ENCODE measurements at regions not wholly inside any gene's neighbourhood (a gene's known extent, or its start where the extent isn't known, plus 50 kb on each side); places are given as distances from the start of the nearest gene placed in this dataset.

DNA sequence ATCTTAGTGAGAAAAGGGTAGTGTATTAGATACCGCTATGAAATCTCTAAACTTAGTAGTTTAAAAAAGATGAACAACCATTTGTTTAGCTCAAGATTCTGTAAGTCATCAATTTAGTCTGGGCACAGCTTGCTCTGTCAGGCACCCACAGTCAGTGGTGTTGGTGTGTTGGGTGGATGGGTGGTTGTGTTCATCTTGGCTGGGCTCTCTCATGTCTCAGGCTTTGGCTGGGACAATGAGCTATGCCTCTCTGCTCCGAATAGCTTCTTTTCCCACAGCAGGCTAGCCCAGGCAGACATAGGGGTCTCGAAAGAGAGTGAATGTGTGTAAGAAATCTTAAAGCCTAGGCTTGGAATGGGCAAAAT, 127.0 kb upstream of the GATB start:
- DNase-seq (ENCODE audit: low spot score): no peak

DNA sequence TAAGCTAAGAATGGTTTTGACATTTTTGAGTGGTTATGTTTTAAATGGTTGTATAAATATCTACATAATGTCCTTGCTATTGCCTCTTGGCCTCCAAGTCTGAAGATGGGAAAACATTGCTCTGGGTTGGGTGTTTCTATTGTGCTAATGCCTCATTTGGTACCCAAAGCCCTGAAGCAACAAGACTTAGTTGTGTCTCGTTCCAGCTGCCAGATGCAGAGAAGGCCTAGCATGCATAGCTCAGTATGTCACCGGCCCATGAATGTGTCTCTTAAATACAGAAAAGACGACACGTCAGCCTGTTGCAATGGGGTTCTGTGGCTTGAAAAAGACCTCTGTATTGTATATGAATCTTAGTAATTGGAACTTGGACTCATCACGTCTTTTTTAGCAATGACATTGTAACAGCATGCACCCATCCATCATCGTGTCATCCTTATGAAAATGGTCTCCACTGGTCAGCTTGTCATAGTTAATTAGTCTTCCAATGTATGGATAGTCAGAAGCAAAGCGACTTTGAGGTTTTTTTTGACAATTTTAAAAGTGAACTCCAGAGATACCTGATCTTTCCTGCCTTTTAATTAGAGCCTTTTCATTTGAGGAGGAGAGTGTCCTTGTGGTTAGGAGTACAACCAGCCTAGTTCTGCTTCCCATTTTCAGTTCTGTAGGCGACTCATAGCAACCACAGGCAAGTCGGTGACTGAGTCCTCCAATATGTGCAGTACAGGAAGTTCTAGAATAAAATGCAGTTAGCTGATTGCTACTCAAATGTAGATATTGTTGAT, 126.4 kb upstream of the GATB start:
- DNase-seq (ENCODE audit: low spot score): no peak

DNA sequence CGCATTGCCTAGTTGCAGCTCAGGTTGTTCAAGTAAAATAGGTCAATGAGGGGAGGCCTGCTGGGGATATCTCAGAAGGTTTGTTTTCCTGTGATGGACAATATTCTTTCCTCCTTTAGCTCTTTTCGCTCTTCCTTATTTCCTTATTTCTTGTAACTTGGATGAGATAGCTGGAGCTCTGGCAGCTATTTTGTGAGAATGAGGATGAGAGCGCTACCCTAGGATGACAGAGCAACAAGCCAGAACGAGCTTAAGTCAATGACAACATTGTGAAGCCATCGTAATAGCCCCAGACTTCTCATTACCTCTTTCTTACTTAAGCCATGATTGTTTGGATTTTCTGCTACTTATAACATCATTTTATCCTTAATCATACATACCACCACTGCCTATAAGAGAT, 124.3 kb upstream of the GATB start:
- DNase-seq (ENCODE audit: low spot score): no peak

GRCh38 chr4:151883747-151884146, 122.9 kb upstream of the GATB start:
- no peak for DNase-seq (ENCODE audit: low spot score)

DNA sequence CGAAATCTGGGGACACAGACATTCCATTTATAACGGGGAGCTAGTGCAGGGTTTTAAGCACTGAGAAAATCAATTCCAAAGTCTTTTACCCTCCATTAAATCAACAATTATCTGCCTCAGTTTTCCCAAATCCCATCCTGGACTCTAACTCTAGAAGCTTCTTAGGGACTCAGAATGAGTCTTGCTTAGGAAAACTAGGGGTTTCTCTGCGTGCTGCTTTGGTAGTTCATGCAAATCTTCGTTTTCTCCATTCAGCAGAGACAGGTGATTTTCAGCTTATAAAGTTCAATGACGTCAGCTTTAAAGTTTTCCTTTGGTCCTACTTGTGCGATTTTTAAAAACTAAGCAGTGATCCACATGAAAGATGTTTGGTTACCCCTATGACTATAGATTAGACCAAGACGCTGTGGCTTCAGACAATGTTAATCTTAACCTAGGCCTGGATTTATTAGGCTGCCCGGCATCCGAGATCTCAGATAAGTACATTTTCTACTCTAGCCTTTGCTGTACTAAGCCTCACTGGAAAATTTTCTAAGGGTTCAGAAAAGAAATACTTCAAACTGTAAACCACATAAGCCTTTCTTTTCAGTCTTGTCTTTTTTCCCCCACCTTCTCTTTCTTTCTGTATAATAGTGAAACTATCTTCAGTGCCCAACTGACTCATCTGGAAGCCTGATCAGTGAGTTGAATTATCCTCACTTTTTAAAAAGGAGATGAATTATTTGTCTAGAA, 121.4 kb upstream of the GATB start:
- DNase-seq (ENCODE audit: low spot score): no peak

- no peak for DNase-seq (ENCODE audit: low spot score)
These were observed 119.1 kb upstream of the GATB start for GRCh38 chr4:151879705-151880445.

DNA sequence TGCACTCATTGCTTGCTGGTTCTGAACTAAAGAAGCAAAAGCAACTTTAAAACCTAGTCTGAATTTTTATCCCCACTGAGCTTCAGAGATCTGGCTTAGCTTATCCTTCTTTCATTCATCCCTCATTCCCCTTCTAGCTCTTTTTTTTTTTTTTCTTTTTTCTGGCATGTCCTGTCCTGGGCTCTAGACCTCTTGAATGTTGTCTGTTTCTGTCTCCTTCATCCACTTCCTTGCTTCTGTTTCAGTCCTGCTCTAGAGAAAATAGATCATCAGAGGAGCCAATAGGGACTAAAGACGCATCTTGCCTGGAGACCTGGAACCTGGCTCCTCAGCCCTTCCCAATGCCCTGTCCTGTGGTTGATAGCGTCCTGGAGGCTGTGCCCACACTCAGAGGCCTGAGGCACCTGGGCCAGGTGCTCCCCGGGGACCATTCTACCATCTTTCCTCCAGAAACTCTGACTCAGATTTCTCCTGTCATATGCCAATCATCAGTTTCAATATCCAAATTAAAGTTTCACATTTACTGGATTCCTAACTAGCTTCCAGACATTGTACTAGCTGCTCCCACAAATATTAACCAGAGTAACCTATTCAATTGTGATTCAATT, 115.7 kb upstream of the GATB start:
- DNase-seq (ENCODE audit: low spot score): no peak

DNA sequence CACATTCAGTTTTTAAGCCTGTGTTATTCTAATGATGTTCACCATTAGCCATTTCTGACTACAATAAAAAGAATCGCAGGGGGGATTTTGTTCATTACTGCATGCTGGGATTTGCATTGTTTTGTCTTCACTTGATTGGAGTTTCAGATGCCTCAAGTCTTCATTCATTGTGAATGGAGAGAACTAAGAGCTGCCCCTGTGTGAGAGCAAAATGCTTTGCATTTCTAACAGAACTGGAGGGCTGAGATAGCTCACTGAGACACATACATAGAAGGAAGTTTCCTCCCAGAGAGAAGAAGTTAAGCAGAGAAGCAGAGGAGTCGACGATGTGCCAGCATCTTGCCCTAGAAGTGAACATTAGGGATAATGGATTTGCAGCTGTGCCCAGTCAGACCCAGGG, 113.5 kb upstream of the GATB start:
- DNase-seq (ENCODE audit: low spot score): no peak

DNA sequence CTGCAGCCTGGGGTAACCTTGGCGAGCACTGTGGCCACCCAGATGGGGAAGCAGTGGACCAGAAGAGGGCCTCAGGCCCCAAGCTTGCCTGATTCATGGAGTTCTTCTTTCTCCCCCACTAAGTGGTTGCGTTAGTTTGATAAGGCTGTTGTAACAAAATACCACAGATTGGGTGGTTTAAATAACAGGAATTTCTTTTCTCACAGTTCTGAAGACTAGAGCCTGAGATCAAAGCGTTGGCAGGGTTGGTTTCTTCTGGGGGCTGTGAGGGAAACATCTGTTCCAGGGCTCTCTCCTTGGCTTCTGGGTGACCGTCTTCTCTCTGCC, 105.7 kb upstream of the GATB start:
- DNase-seq (ENCODE audit: low spot score): no peak

GRCh38 chr4:151865744-151866591, 105.2 kb upstream of the GATB start:
- no peak for DNase-seq (ENCODE audit: low spot score)

DNA sequence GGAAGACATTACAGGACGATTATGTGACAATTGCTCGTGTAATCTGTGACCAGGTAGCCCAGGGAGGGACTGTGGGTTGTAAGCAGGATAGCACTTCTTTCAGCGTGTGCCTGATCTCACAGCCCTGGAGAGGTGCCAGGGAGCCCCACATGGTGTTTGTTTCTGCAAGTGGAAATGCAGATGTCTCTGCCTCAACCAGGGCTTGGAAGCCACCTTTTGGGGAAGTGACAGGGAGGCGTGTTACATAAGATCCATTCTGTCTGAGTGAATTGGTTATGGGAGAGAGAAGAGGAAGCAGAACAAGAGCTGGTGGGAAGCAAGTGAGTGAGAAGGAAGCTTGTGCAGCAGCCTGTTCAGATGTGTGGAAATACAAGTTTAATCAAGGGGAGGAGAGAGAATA, 104.5 kb upstream of the GATB start:
- DNase-seq (ENCODE audit: low spot score): no peak

- no peak for DNase-seq (ENCODE audit: low spot score)
These were observed 103.3 kb upstream of the GATB start for GRCh38 chr4:151864068-151864467.

DNA sequence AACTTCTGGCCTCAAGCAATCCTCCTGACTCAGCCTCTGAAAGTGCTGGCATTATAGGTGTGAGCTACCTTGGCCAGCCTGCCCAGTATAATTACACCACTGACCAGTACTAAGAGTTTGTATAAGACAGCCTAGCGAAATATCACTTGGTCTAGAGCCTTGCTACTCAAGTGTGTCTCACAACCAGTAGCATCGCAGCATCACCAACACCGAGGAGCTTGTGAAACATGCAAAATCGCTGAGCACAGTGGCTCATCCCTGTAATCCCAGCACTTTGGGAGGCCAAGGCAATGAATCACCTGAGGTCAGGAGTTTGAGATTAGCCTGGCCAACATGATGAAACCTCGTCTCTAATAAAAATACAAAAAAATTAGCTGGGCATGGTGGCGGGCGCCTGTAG, 102.0 kb upstream of the GATB start:
- DNase-seq (ENCODE audit: low spot score): no peak

DNA sequence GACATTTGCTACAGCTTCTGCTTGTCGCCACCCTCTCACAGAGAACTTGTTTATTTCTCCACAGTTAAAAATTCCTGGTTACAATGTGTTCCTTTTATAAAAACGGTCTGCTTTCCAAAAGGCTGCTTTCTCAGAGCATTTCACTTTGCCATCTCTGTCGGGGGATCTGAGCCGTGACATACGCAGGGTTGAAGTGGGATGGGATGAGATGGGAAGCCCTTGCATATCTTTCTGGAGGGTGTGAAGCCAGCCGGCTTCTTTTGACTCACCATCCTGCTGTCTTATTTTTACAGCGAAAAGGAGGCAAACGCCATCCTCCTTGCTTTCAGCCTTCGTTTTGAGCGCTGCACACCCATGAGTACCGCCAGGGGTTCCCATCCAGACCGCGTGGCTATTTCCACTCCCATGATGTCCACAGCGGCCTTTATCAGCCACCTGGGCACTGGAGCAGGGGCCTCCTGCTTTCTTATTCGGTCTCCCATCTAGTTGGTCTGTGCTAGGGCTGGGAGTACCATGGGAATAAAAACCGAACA, 99.8 kb upstream of the GATB start:
- no peak for DNase-seq (ENCODE audit: low spot score)

DNA sequence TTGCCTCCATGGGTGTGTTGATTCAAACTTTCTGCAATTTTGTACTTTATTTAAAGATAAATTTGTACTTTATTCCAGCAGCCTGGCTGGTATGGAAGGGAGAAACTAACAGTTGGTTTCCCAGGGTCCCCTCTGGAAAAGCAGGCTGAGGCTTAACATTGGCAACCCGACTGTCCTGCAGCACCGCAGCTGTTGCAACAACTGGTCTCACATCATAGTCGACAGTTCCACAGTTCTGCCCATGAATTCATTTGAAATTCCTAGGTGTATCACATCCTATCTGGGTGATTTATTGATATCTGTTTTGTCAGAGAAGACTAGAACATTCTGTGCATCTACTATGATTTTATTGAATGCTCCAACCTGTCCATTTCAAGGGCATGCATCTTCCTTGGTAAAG, 98.8 kb upstream of the GATB start:
- DNase-seq (ENCODE audit: low spot score): no peak

DNA sequence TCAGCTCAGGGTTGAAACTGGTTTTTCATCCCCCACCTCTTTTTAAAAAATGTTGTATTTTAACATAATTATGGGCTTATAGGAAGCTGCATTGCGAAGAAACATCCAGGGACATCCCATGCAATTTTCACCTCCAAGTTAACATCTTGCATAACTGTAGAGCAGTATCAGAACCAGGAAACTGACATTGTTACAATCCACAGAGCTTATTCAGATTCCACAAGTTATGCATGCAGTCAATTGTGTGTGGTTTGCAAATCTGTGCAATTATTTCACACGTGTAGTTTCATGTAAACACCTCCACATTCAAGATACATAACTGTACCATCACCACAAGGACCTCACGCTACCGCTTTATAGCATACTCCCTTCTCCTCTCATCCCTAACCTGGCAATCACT, 97.5 kb upstream of the GATB start:
- no peak for DNase-seq (ENCODE audit: low spot score)

DNA sequence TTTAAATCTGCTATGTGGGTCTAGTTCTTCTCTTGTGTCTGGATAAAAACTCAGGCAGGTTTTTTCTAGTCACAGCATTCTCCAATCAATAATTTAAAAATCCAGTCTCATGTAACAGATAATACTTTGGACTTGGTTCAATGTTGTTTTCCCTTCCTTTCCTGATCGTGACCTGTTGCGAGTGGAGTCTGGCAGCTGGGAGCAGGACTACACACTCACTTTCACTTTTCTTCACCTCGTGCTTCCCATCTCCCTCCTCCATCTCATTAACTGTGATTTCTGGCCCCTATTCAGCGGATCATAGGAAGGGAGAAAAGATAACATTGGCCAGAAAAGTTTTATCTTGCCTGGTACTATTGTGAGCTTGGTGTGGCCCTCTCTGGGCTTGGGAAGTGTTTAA, 96.6 kb upstream of the GATB start:
- DNase-seq (ENCODE audit: low spot score): no peak

DNA sequence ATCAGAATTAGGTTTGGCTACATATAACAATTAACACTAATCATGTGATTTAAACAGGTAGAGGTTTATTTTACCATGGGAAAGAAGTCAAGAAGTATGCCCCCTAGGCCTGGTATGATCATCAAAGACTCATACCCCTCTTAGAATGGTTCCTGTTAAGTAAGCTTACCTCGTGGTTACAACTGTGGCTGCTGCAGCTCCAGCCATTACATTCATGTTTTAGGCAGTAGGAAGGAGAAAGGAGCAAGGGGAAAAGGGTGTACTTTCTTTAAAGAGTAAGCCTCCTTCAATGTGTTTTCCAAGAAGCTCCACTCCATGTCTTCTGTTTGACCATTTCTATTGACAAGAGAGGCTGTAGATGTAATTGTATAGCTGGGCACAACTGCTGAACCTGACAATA, 94.9 kb upstream of the GATB start:
- no peak for DNase-seq (ENCODE audit: low spot score)

DNA sequence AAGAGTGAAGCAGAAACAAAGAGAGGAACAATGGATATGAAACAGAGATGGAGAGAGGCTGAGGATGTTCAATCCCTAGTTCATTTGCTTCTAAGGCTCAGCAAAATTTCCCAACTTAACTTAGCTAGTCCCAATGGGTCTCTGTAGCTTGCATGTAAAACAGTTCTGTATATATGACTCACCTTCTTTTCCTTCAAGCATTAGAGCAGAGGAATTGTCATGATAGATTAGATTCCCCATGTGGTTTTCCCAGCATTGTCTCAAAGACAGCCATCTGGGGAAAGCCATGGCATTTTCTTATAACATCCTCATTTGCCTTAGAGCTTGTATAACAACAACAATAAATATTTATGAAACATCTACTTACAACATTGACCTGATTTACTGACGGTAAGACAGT, 93.9 kb upstream of the GATB start:
- DNase-seq (ENCODE audit: low spot score): no peak

DNA sequence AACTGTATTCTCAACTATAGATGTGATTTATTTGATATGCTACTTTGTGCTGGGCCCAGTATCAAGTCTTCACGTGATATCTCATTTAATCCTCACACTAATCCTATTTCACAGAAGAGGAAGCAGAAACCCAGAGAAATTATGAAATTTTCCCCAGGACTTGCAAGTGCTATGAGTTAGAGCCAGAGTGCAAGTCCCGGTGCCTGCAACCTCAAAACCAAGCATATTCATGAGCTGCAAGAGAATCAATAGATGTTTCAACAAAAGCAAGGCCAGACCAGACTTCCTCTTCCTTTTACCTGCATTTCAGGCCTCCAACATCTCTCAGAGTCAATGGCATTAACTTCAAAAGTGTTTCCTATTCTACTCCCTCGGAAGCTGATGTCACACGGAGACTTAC, 92.2 kb upstream of the GATB start:
- DNase-seq (ENCODE audit: low spot score): no peak

DNA sequence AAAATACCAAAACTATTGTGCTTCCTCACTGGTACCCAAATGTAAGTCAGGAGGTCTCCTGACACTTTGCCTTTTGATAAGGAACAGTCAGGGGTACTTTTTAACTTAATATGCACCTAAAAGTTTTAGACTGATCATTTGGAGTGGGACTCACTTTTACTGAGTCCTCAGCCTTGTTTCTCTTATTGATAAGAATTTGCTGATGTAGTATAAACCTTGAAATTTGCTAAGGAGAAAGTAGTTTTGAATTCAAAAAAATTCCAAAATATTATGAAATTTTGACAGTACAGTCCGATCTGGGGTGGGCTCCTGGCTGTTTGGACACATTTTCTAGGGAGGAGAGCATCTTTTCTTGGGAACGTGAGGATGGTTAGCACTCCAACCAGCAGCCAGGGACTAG, 91.4 kb upstream of the GATB start:
- no peak for DNase-seq (ENCODE audit: low spot score)

GRCh38 chr4:151851354-151851753, 90.5 kb upstream of the GATB start:
- DNase-seq (ENCODE audit: low spot score): no peak

Measured in HuH-7.5 (cell line).